Activated T-helper 1 cell treated with anti-CD3 and anti-CD28 coated beads, Interleukin-2, amount 50 U/mL, for 16 hours (primary cell): ENCODE measurements at regions not wholly inside any gene's neighbourhood (a gene's known extent, or its start where the extent isn't known, plus 50 kb on each side); places are given as distances from the start of the nearest gene placed in this dataset.

Experiments used
- DNase-seq, 2 donors: peaks; one replicate each; pipeline ENCODE4 v3.0.0-alpha.2; 2020; ENCODE audit warnings: low read depth in 1 of 2, low spot score in 1 of 2

GRCh38 chr6:26305641-26305969, 59.4 kb upstream of the BTN3A2 start:
- no peak for DNase-seq

GRCh38 chr6:26306232-26306631, 58.8 kb upstream of the BTN3A2 start:
- DNase-seq: no peak

GRCh38 chr6:26307850-26308249, 57.1 kb upstream of the BTN3A2 start:
- no peak for DNase-seq

- no peak for DNase-seq
Observed at GRCh38 chr6:26309731-26310142, 55.3 kb upstream of the BTN3A2 start.

- no peak for DNase-seq
Observed at GRCh38 chr6:26311012-26311384, 54.0 kb upstream of the BTN3A2 start.

GRCh38 chr6:26311385-26312095, 53.5 kb upstream of the BTN3A2 start:
- peak in 1 of 2 donors; percentile 10 for DNase-seq

- DNase-seq: no peak
Observed at GRCh38 chr6:26312096-26312463, 52.9 kb upstream of the BTN3A2 start.

GRCh38 chr6:26312501-26313397, 52.2 kb upstream of the BTN3A2 start:
- peak; percentile 64 to 67 for DNase-seq
